ENCODE measurements at regions not wholly inside any gene's neighbourhood (a gene's known extent, or its start where the extent isn't known, plus 50 kb on each side); places are given as distances from the start of the nearest gene placed in this dataset.

GRCh38 chr15:35693886-35694285, 147.9 kb upstream of the DPH6 start:
- Histone ChIP-seq H3K27ac (ENCODE audit: control insufficient read depth, insufficient read depth) (no peak overlapping the region), H3K4me3 (no peak overlapping the region), H3K4me1 (ENCODE audit: control insufficient read depth, insufficient read depth, low read length) (no peaks in the 10 kb centered on the region), H3K4me2 (ENCODE audit: control insufficient read depth, insufficient read depth) (no peak overlapping the region), H3K27me3 (replicated peaks in 1 of 2; ENCODE audit: control insufficient read depth in 2 of 2, insufficient read depth in 2 of 2, low read length in 1 of 2) (no peaks in the 10 kb centered on the region), H3K36me3 (ENCODE audit: control insufficient read depth in 2 of 2, insufficient read depth in 2 of 2, low read length in 1 of 2) (no peaks in the 10 kb centered on the region), H4K20me1 (ENCODE audit: control insufficient read depth, insufficient read depth) (no peaks in the 10 kb centered on the region), H3K9ac (ENCODE audit: control insufficient read depth, insufficient read depth, low read length) (no peak overlapping the region), H2AFZ (ENCODE audit: control insufficient read depth, low read depth, low read length) (no peak overlapping the region), H3K9me3 (replicated peaks; ENCODE audit: control insufficient read depth, insufficient read depth, low read length) (no peaks in the 10 kb centered on the region), H3K79me2 (ENCODE audit: control insufficient read depth, insufficient read depth, low read length) (no peaks in the 10 kb centered on the region)
- in situ Hi-C loops (cut with MboI) (no loop called here), intact Hi-C loops (cut with micrococcal nuclease; ENCODE audit: unreplicated experiment) (no loop called here)
- ChIA-PET CTCF (no interaction called here), POLR2A (no interaction called here), RAD21 (ENCODE audit: unreplicated experiment) (no interaction called here), SMC1A (ENCODE audit: uncharacterized antibody, unreplicated experiment) (no interaction called here)
- ATAC-seq: no peak
- DNase-seq (ENCODE audit: low read depth, low spot score): no peak
- no TSS peak for BruUV-seq (replicated peaks)
- 15% methylated on average over 3 of the region's 3 CpGs for WGBS (ENCODE audit: insufficient coverage, insufficient replicate concordance, low lambda C conversion rate, missing lambda C conversion rate)
- TF ChIP-seq ASH2L (IDR thresholded peaks at IDR 0.05; ENCODE audit: borderline replicate concordance, low read depth) (no peak), ZNF274 (IDR thresholded peaks at IDR 0.05; ENCODE audit: insufficient read depth, insufficient read length) (no peak), E2F8 (IDR thresholded peaks at IDR 0.05; ENCODE audit: low read depth, partially characterized antibody) (no peak), PKNOX1 (IDR thresholded peaks at IDR 0.05) (no peak), CTCF (IDR thresholded peaks at IDR 0.05 in 2 of 3, conservative IDR thresholded peaks at IDR 0.05 in 1 of 3; ENCODE audit: control insufficient read depth in 2 of 3, extremely low read depth in 1 of 3, insufficient read depth in 1 of 3, low read depth in 3 of 3, low read length in 3 of 3) (no peak), NFXL1 (IDR thresholded peaks at IDR 0.05; ENCODE audit: borderline replicate concordance) (no peak), ZBED1 (IDR thresholded peaks at IDR 0.05; ENCODE audit: borderline replicate concordance) (no peak), LARP7 (IDR thresholded peaks at IDR 0.05) (no peak)
- no peak for FAIRE-seq

All from GM12878 (cell line).